Fibroblast of lung (primary cell): ENCODE measurements at regions not wholly inside any gene's neighbourhood (a gene's known extent, or its start where the extent isn't known, plus 50 kb on each side); places are given as distances from the start of the nearest gene placed in this dataset.

Source experiments
- DNase-seq, 2 donors: peaks; one replicate each; pipeline versions ENCODE4 v3.0.0 to v3.0.0-alpha.2; 2010; ENCODE audit warnings: low read depth in 2 of 2
- H2AFZ ChIP-seq: 2 replicates; pipeline ENCODE4 v1.5.1; 2012; ENCODE audit warnings: low read length, control low read depth, inconsistent platforms
- H3K27ac ChIP-seq: 2 replicates; pipeline ENCODE4 v1.5.1; 2011; ENCODE audit warnings: low read length, control low read depth; ENCODE audit not compliant: insufficient read depth
- H3K27me3 ChIP-seq: 2 replicates; pipeline ENCODE4 v1.5.1; 2011; ENCODE audit warnings: mild to moderate bottlenecking, low read length; ENCODE audit not compliant: control insufficient read depth, insufficient read depth
- H3K36me3 ChIP-seq: 2 replicates; pipeline ENCODE4 v1.5.1; 2011; ENCODE audit warnings: low read length; ENCODE audit not compliant: control insufficient read depth, insufficient read depth
- H3K4me1 ChIP-seq: 2 replicates; pipeline ENCODE4 v1.5.1; 2011; ENCODE audit warnings: low read length; ENCODE audit not compliant: control insufficient read depth, insufficient read depth; ENCODE audit errors: extremely low read depth
- H3K4me2 ChIP-seq: 2 replicates; pipeline ENCODE4 v1.5.1; 2011; ENCODE audit warnings: low read length, control low read depth; ENCODE audit not compliant: insufficient read depth; ENCODE audit errors: extremely low read depth
- H3K4me3 ChIP-seq, 4 experiments: fragments of 200-600 bp in 1 of 4; sonication (generic) in 1 of 4; replicated peaks in 1 of 4; 2 replicates each; pipeline ENCODE4 v1.5.1; 2011 to 2016; ENCODE audit warnings: low read length in 4 of 4, low read depth in 3 of 4, mild to moderate bottlenecking in 3 of 4, control low read depth in 2 of 4, inconsistent platforms in 1 of 4, mixed read lengths in 1 of 4; ENCODE audit not compliant: insufficient read depth in 1 of 4; ENCODE audit errors: control extremely low read depth in 1 of 4
- H3K79me2 ChIP-seq: 2 replicates; pipeline ENCODE4 v1.5.1; 2012; ENCODE audit warnings: mild to moderate bottlenecking, low read length, inconsistent platforms; ENCODE audit not compliant: control insufficient read depth, insufficient read depth
- H3K9ac ChIP-seq: 2 replicates; pipeline ENCODE4 v1.5.1; 2011; ENCODE audit warnings: mild to moderate bottlenecking, low read length, control low read depth; ENCODE audit not compliant: insufficient read depth
- H3K9me3 ChIP-seq: 2 replicates; pipeline ENCODE4 v1.5.1; 2012; ENCODE audit warnings: low read depth, low read length; ENCODE audit not compliant: control insufficient read depth, insufficient read depth
- H4K20me1 ChIP-seq: 2 replicates; pipeline ENCODE4 v1.5.1; 2011; ENCODE audit warnings: low read length; ENCODE audit not compliant: control insufficient read depth, insufficient read depth; ENCODE audit errors: extremely low read depth
- EZH2 ChIP-seq: IDR thresholded peaks from 2 replicates; pipeline ENCODE4 v1.5.1; 2012; ENCODE audit warnings: low read length, control low read depth, mild to moderate bottlenecking; ENCODE audit errors: missing control alignments
- TF ChIP-seq, protein P1 (sequence below), 2 donors: IDR thresholded peaks in 1 of 2; conservative IDR thresholded peaks in 1 of 2; 1 replicate in 1 of 2; 2 replicates in 1 of 2; pipeline ENCODE4 v1.5.1; 2011 to 2012; ENCODE audit warnings: low read length in 2 of 2, control low read depth in 1 of 2, inconsistent platforms in 1 of 2, low read depth in 1 of 2, mild to moderate bottlenecking in 1 of 2

- Histone ChIP-seq H3K27ac (peak overlapping the region; percentile 17), H3K4me1 (peaks cover 14% of the 10 kb centered on the region), H3K9ac (no peak overlapping the region), H3K9me3 (no peaks in the 10 kb centered on the region), H3K4me3 (no peak overlapping the region), H3K4me2 (no peak overlapping the region), H3K79me2 (no peaks in the 10 kb centered on the region), H3K36me3 (no peaks in the 10 kb centered on the region), H3K27me3 (no peaks in the 10 kb centered on the region), H2AFZ (no peak overlapping the region), H4K20me1 (no peaks in the 10 kb centered on the region)
- DNase-seq, result peak; percentile 25
- no peak for TF ChIP-seq EZH2
- TF ChIP-seq, protein P1, sequence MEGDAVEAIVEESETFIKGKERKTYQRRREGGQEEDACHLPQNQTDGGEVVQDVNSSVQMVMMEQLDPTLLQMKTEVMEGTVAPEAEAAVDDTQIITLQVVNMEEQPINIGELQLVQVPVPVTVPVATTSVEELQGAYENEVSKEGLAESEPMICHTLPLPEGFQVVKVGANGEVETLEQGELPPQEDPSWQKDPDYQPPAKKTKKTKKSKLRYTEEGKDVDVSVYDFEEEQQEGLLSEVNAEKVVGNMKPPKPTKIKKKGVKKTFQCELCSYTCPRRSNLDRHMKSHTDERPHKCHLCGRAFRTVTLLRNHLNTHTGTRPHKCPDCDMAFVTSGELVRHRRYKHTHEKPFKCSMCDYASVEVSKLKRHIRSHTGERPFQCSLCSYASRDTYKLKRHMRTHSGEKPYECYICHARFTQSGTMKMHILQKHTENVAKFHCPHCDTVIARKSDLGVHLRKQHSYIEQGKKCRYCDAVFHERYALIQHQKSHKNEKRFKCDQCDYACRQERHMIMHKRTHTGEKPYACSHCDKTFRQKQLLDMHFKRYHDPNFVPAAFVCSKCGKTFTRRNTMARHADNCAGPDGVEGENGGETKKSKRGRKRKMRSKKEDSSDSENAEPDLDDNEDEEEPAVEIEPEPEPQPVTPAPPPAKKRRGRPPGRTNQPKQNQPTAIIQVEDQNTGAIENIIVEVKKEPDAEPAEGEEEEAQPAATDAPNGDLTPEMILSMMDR (conservative IDR thresholded peaks at IDR 0.05 in 1 of 2, IDR thresholded peaks at IDR 0.05 in 1 of 2; ENCODE audit: low read depth in 1 of 2, low read length in 2 of 2), result no peak
Observed at GRCh38 chr1:101366513-101367215, 129.8 kb downstream of the S1PR1 start.

- Histone ChIP-seq H4K20me1 (no peaks in the 10 kb centered on the region), H2AFZ (no peak overlapping the region), H3K9ac (no peak overlapping the region), H3K4me3 (no peak overlapping the region), H3K27me3 (no peaks in the 10 kb centered on the region), H3K36me3 (no peaks in the 10 kb centered on the region), H3K27ac (no peak overlapping the region), H3K9me3 (no peaks in the 10 kb centered on the region), H3K4me2 (no peak overlapping the region), H3K4me1 (peaks cover 14% of the 10 kb centered on the region), H3K79me2 (no peaks in the 10 kb centered on the region)
- no peak for DNase-seq
- TF ChIP-seq, protein P1 (conservative IDR thresholded peaks at IDR 0.05 in 1 of 2, IDR thresholded peaks at IDR 0.05 in 1 of 2; ENCODE audit: low read depth in 1 of 2, low read length in 2 of 2), result no peak
- no peak for TF ChIP-seq EZH2
Observed at GRCh38 chr1:101367630-101368029, 130.8 kb downstream of the S1PR1 start.

- no peaks in the 10 kb centered on the region for H3K27me3 ChIP-seq
- no peak overlapping the region for H3K4me3 ChIP-seq
- no peak overlapping the region for H3K27ac ChIP-seq
- H3K4me2 ChIP-seq, result no peak overlapping the region
- no peak overlapping the region for H2AFZ ChIP-seq
- no peaks in the 10 kb centered on the region for H4K20me1 ChIP-seq
- TF ChIP-seq EZH2, result no peak
- TF ChIP-seq, protein P1 (conservative IDR thresholded peaks at IDR 0.05 in 1 of 2, IDR thresholded peaks at IDR 0.05 in 1 of 2; ENCODE audit: low read depth in 1 of 2, low read length in 2 of 2), result no peak
- no peak overlapping the region for H3K9ac ChIP-seq
- no peaks in the 10 kb centered on the region for H3K79me2 ChIP-seq
- DNase-seq, result no peak
- no peaks in the 10 kb centered on the region for H3K9me3 ChIP-seq
- H3K36me3 ChIP-seq, result no peaks in the 10 kb centered on the region
- peaks cover 5% of the 10 kb centered on the region for H3K4me1 ChIP-seq
Observed at GRCh38 chr1:101370488-101370887, 133.7 kb downstream of the S1PR1 start.
